Suprapubic skin (tissue), 4 donors: ENCODE measurements at regions not wholly inside any gene's neighbourhood (a gene's known extent, or its start where the extent isn't known, plus 50 kb on each side); places are given as distances from the start of the nearest gene placed in this dataset.

Experiments
- DNase-seq, 2 donors: peaks; one replicate each; pipeline ENCODE4 v3.0.0-alpha.2; 2019; ENCODE audit warnings: low spot score in 2 of 2
- H3K27ac ChIP-seq: fragments of 200-600 bp; sonication (generic); one replicate; pipeline ENCODE4 v1.5.1; 2019
- H3K27me3 ChIP-seq: fragments of 200-600 bp; sonication (generic); one replicate; pipeline ENCODE4 v1.5.1; 2019
- H3K36me3 ChIP-seq: fragments of 200-600 bp; sonication (generic); one replicate; pipeline ENCODE4 v1.5.1; 2019
- H3K4me1 ChIP-seq: fragments of 200-600 bp; sonication (generic); one replicate; pipeline ENCODE4 v1.5.1; 2019
- H3K4me3 ChIP-seq: fragments of 200-600 bp; sonication (generic); one replicate; pipeline ENCODE4 v1.5.1; 2019; ENCODE audit warnings: mild to moderate bottlenecking
- H3K9me3 ChIP-seq: fragments of 200-600 bp; sonication (generic); one replicate; pipeline ENCODE4 v1.5.1; 2019
- CTCF ChIP-seq, 2 donors: fragments of 200-600 bp in 1 of 2; fragments of 450-650 bp in 1 of 2; sonication (generic) in 1 of 2; IDR thresholded peaks; one replicate each; pipeline ENCODE4 v1.5.1; 2016 to 2019; ENCODE audit warnings: antibody characterized with exemption in 2 of 2, mild to moderate bottlenecking in 1 of 2, moderate library complexity in 1 of 2
- EP300 ChIP-seq: sonication (generic); formaldehyde crosslinking; IDR thresholded peaks from one replicate; pipeline ENCODE4 v1.6.1; 2017; ENCODE audit warnings: antibody characterized with exemption
- POLR2A ChIP-seq, 2 donors: fragments of 450-650 bp; IDR thresholded peaks; one replicate each; pipeline ENCODE4 v1.6.1; 2017; ENCODE audit warnings: antibody characterized with exemption in 2 of 2, mild to moderate bottlenecking in 2 of 2, moderate library complexity in 2 of 2
- POLR2AphosphoS5 ChIP-seq, 3 donors: sonication (generic); formaldehyde crosslinking; IDR thresholded peaks; one replicate each; pipeline ENCODE4 v1.6.1; 2017; ENCODE audit warnings: antibody characterized with exemption in 3 of 3
- WGBS: methylation state at CpG from one replicate; pipeline ENCODE4 v1.1.5; 2018; 5-methylcytosine and 5-hydroxymethylcytosine counted together

- H3K4me3 ChIP-seq = no peak overlapping the region
- DNase-seq = no peak
- H3K4me1 ChIP-seq = no peaks in the 10 kb centered on the region
- no peak overlapping the region for H3K27ac ChIP-seq
- H3K9me3 ChIP-seq = no peaks in the 10 kb centered on the region
- no peaks in the 10 kb centered on the region for H3K27me3 ChIP-seq
- H3K36me3 ChIP-seq = no peaks in the 10 kb centered on the region
- TF ChIP-seq POLR2A (IDR thresholded peaks at IDR 0.05) (no peak), POLR2AphosphoS5 (IDR thresholded peaks at IDR 0.05) (no peak), EP300 (no peak), CTCF (IDR thresholded peaks at IDR 0.05) (no peak)
Measured at GRCh38 chr7:34315032-34315431, 343.0 kb upstream of the NPSR1 start.

- no peak for TF ChIP-seq POLR2A (IDR thresholded peaks at IDR 0.05)
- no peak for TF ChIP-seq POLR2AphosphoS5 (IDR thresholded peaks at IDR 0.05)
- TF ChIP-seq CTCF (IDR thresholded peaks at IDR 0.05) = no peak
- no peak for TF ChIP-seq EP300
- Histone ChIP-seq H3K9me3 (no peaks in the 10 kb centered on the region), H3K27ac (no peak overlapping the region), H3K36me3 (no peaks in the 10 kb centered on the region), H3K4me3 (no peak overlapping the region), H3K27me3 (no peaks in the 10 kb centered on the region), H3K4me1 (peaks cover 6% of the 10 kb centered on the region)
- DNase-seq = no peak
- WGBS = 100% methylated on average over 1 of the region's 1 CpG
Measured at GRCh38 chr7:34317039-34317438, 341.0 kb upstream of the NPSR1 start.

GRCh38 chr7:34320412-34320811 lies 337.6 kb upstream of the NPSR1 start:
- H3K4me3 ChIP-seq = no peak overlapping the region
- WGBS = 68% methylated on average over 6 of the region's 6 CpGs
- DNase-seq = no peak
- H3K4me1 ChIP-seq = peaks cover 6% of the 10 kb centered on the region
- no peak for TF ChIP-seq EP300
- no peak for TF ChIP-seq POLR2A (IDR thresholded peaks at IDR 0.05)
- TF ChIP-seq POLR2AphosphoS5 (IDR thresholded peaks at IDR 0.05) = no peak
- no peak for TF ChIP-seq CTCF (IDR thresholded peaks at IDR 0.05)
- no peaks in the 10 kb centered on the region for H3K9me3 ChIP-seq
- no peaks in the 10 kb centered on the region for H3K27me3 ChIP-seq
- no peak overlapping the region for H3K27ac ChIP-seq
- no peaks in the 10 kb centered on the region for H3K36me3 ChIP-seq

- Histone ChIP-seq H3K9me3 (no peaks in the 10 kb centered on the region), H3K4me1 (peaks cover 6% of the 10 kb centered on the region), H3K36me3 (no peaks in the 10 kb centered on the region), H3K4me3 (peak overlapping the region; percentile 16), H3K27me3 (no peaks in the 10 kb centered on the region), H3K27ac (no peak overlapping the region)
- 19% methylated on average over 27 of the region's 27 CpGs for WGBS
- no peak for DNase-seq
- TF ChIP-seq CTCF (IDR thresholded peaks at IDR 0.05) (peak in 1 of 2 donors; percentile 72), EP300 (no peak)
Measured at GRCh38 chr7:34320926-34321661, 336.9 kb upstream of the NPSR1 start.

GRCh38 chr7:34322841-34323240 lies 335.2 kb upstream of the NPSR1 start:
- Histone ChIP-seq H3K9me3 (no peaks in the 10 kb centered on the region), H3K36me3 (no peaks in the 10 kb centered on the region), H3K4me3 (no peak overlapping the region), H3K27me3 (no peaks in the 10 kb centered on the region), H3K27ac (no peak overlapping the region), H3K4me1 (peaks cover 6% of the 10 kb centered on the region)
- TF ChIP-seq EP300 (no peak), POLR2A (IDR thresholded peaks at IDR 0.05) (no peak), POLR2AphosphoS5 (IDR thresholded peaks at IDR 0.05) (no peak), CTCF (IDR thresholded peaks at IDR 0.05) (no peak)
- DNase-seq = no peak
- WGBS = 68% methylated on average over 2 of the region's 2 CpGs
